Effector memory CD8-positive, alpha-beta T cell (primary cell): ENCODE measurements at regions not wholly inside any gene's neighbourhood (a gene's known extent, or its start where the extent isn't known, plus 50 kb on each side); places are given as distances from the start of the nearest gene placed in this dataset.

Source experiments
- ATAC-seq: fragments of 150-1000 bp; cut with Tn5 transposase; replicated peaks from 2 replicates; pipeline ENCODE4 v1.10.0; 2021; ENCODE audit warnings: mild to moderate bottlenecking, moderate library complexity
- DNase-seq, 3 experiments: peaks; one replicate each; pipeline ENCODE4 v3.0.0; 2021
- H3K27ac Mint-ChIP-seq, 2 donors: one replicate each; pipeline ENCODE4 v1.8.0; 2022; ENCODE audit warnings: mild to moderate bottlenecking in 2 of 2, mixed read lengths in 2 of 2, moderate library complexity in 2 of 2
- H3K27me3 Mint-ChIP-seq, 2 donors: one replicate each; pipeline ENCODE4 v1.8.0; 2022; ENCODE audit warnings: mixed read lengths in 2 of 2
- H3K36me3 Mint-ChIP-seq: one replicate; pipeline ENCODE4 v1.8.0; 2022; ENCODE audit warnings: mild to moderate bottlenecking, moderate library complexity, mixed read lengths; ENCODE audit not compliant: insufficient read depth
- H3K4me1 Mint-ChIP-seq, 2 donors: one replicate each; pipeline ENCODE4 v1.8.0; 2022; ENCODE audit warnings: low read depth in 2 of 2, mixed read lengths in 2 of 2
- H3K4me3 Mint-ChIP-seq, 2 donors: one replicate each; pipeline ENCODE4 v1.8.0; 2022; ENCODE audit warnings: mild to moderate bottlenecking in 2 of 2, mixed read lengths in 2 of 2, moderate library complexity in 2 of 2
- H3K9me3 Mint-ChIP-seq, 2 donors: one replicate each; pipeline ENCODE4 v1.8.0; 2022; ENCODE audit warnings: mixed read lengths in 2 of 2

DNA sequence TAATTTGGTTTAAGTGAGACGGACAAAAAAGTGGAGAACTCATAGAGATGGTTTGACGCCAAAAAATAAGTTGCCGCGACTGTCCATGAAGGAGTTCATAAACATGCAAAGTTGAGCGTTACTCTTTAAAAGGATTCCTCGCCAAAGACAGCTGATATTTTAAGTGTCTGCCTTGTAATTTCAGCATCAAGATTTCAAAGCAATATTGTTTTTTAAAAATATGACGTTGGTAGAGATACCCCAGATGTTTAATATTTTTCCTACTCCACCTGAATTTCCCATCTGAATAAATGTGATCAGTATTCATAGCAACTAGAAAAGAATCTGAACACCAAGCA is 155.0 kb downstream of the TUSC7 start:
- Mint-ChIP-seq H3K4me1 (no peaks in the 10 kb centered on the region), H3K4me3 (no peak overlapping the region), H3K27ac (no peak overlapping the region), H3K36me3 (no peaks in the 10 kb centered on the region), H3K27me3 (no peaks in the 10 kb centered on the region), H3K9me3 (peaks cover 0 to 2% of the 10 kb centered on the region in 2 donors)
- no peak for ATAC-seq
- no peak for DNase-seq

DNA sequence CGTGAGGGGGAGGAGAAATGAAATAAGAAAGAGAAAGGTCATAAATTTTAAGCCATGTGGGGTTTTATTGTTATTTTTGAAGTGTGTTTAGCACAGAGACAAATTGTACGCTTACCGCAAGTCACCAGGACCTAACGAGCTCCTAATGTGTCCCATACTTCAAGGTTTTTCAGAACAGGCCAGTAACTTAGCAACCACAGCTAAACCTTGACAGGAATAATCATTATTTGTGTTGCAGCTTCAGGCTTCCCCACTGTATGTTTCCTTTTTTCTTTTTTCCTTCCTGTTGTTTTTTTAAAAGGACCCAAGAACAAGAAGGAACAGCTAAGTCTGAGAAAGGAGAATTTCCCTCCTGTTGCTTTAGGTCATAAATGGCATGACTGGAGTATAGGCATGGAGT is 160.8 kb downstream of the TUSC7 start:
- no peaks in the 10 kb centered on the region for H3K27me3 Mint-ChIP-seq
- DNase-seq (no peak), ATAC-seq (no peak)
- H3K27ac Mint-ChIP-seq: no peak overlapping the region
- no peak overlapping the region for H3K4me3 Mint-ChIP-seq
- no peaks in the 10 kb centered on the region for H3K4me1 Mint-ChIP-seq
- H3K9me3 Mint-ChIP-seq: peaks cover 7 to 8% of the 10 kb centered on the region in 2 donors
- no peaks in the 10 kb centered on the region for H3K36me3 Mint-ChIP-seq

DNA sequence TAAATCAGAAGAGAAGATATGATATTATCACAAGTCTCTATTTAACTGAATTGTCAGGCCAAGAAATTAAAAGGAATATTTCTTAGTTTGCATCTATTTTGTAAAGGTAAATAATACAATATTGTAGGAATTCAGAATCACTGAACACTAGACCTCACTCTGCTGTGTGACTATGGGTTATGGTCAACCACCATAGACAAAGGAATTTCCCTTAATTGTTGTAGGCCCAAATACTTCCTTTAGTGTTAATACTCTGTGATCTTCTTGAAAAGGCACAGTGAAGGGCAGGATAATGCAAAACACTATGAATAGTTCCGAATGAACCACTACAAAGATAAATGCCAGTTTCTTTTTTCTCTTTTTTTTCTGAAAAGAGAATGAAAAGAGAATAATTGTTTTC is 162.3 kb downstream of the TUSC7 start:
- Mint-ChIP-seq H3K4me3 (no peak overlapping the region), H3K27ac (no peak overlapping the region), H3K27me3 (no peaks in the 10 kb centered on the region), H3K36me3 (no peaks in the 10 kb centered on the region), H3K9me3 (peaks cover 7 to 8% of the 10 kb centered on the region in 2 donors), H3K4me1 (no peaks in the 10 kb centered on the region)
- ATAC-seq: no peak
- DNase-seq: no peak

DNA sequence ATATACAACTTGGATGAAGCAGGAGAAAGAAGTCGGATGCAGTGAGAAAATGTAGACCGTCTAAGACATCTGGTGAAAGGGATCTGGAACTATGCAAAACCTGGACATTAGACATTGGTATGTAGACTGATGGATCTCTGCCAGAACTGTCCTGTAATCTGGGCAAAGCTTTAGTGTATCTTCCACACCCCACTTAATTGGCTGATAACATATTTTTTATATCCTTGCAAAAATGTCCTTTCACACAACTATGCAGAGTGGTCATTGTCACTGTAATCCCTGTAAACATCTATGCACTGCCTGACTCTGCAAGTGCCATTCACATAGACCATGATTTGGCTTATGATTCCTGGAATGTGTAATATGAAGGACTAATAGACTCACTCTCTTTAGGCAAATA is 163.1 kb downstream of the TUSC7 start:
- Mint-ChIP-seq H3K36me3 (no peaks in the 10 kb centered on the region), H3K9me3 (peaks cover 7 to 8% of the 10 kb centered on the region in 2 donors), H3K4me3 (no peak overlapping the region), H3K27ac (no peak overlapping the region), H3K27me3 (no peaks in the 10 kb centered on the region), H3K4me1 (no peaks in the 10 kb centered on the region)
- no peak for ATAC-seq
- no peak for DNase-seq

DNA sequence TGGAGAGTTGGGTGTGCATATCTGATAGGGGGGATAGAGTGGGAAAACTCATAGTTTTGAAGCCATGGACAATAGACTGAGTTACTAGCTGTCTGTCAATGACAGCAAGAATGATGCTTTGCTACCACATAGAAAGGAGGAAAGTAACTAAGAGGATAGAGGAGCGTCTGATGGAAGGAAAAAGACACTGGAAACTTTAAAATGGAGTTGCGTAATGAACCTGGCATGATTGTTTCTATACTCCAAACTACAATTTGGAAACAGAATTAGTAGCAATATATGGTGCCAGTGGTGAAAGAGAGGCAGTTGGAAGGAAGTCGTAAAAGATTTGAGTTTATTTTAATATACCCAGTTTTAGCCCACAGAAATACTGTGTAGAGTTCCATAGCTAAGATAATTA is 163.6 kb downstream of the TUSC7 start:
- H3K4me3 Mint-ChIP-seq: no peak overlapping the region
- no peak for DNase-seq
- H3K27ac Mint-ChIP-seq: no peak overlapping the region
- no peaks in the 10 kb centered on the region for H3K27me3 Mint-ChIP-seq
- H3K9me3 Mint-ChIP-seq: peaks cover 7 to 8% of the 10 kb centered on the region in 2 donors
- H3K36me3 Mint-ChIP-seq: no peaks in the 10 kb centered on the region
- no peaks in the 10 kb centered on the region for H3K4me1 Mint-ChIP-seq
- ATAC-seq: no peak

DNA sequence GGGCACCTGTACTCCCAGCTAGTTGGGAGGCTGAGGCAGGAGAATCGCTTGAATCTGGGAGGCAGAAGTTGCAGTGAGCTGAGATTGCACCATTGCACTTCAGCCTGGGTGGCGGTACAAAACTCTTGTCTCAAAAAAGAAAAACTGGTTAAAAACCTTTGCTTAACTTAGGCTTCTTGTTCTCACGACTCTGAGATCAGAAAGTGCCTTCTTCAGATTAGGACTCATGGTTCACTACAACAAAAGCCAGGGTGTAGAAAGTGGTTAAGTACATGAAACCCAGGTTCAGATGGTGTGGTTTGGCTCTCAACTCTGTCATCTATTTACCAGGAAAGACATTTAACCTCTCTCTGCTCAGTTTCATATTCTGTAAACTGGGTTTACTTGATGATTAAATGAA is 168.4 kb downstream of the TUSC7 start:
- DNase-seq (no peak), ATAC-seq (no peak)
- H3K27ac Mint-ChIP-seq: no peak overlapping the region
- no peaks in the 10 kb centered on the region for H3K27me3 Mint-ChIP-seq
- H3K36me3 Mint-ChIP-seq: no peaks in the 10 kb centered on the region
- no peak overlapping the region for H3K4me3 Mint-ChIP-seq
- no peaks in the 10 kb centered on the region for H3K4me1 Mint-ChIP-seq
- H3K9me3 Mint-ChIP-seq: peaks cover 5 to 7% of the 10 kb centered on the region in 2 donors

DNA sequence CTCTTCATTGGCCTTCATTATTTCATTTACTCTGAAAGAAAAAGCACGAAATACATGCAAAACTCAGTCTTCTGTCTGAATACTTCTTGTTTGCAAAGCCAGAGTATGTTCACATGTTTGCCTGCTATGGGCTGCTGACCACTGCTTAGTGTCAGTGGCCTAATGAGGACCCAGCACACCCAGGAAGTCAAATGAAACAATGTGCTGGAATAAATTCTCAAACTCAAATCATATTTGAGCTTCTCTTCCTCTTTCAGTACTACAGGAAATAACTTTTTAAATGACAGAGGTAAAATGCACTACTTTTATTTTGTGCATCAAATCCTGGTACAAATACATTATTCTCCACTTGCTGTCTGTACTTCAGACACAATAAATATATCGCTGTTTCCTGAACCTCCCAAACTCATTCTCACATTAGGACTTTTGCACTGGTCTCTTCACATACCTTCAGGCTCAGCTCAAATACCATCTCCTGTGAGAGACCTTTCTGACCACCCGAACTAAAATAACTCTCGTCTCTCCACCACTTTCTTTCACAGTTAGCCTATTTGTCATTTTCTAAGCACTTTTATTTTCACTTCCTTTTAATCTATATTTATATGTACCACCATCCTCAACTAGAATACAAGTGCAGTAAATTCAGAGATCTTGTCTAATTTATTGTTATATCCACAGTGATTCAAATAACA is 176.8 kb downstream of the TUSC7 start:
- ATAC-seq: no peak
- H3K9me3 Mint-ChIP-seq: peaks cover 0 to 5% of the 10 kb centered on the region in 2 donors
- no peak for DNase-seq
- no peaks in the 10 kb centered on the region for H3K36me3 Mint-ChIP-seq
- no peaks in the 10 kb centered on the region for H3K4me1 Mint-ChIP-seq
- no peaks in the 10 kb centered on the region for H3K27me3 Mint-ChIP-seq
- no peak overlapping the region for H3K4me3 Mint-ChIP-seq
- no peak overlapping the region for H3K27ac Mint-ChIP-seq

DNA sequence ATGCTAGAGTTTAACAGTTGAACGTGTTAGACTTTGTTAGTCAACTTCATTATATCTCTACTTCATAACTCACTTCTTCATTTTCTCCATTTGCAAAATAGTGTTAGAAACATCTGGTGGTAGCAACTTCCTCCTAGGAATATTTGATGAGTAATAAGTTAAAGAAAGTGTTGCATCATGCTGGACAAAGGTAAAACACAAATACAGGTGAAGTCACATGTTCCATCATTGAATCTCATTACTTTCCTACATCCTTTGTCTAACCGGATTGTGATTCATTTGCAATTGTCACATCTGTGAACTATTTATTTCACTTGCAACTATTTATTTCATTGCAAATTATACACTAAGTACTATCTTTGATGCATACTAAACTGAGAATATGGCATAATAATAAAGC is 186.5 kb downstream of the TUSC7 start:
- Mint-ChIP-seq H3K27me3 (no peaks in the 10 kb centered on the region), H3K4me3 (no peak overlapping the region), H3K36me3 (no peaks in the 10 kb centered on the region), H3K27ac (no peak overlapping the region), H3K9me3 (peaks cover 0 to 4% of the 10 kb centered on the region in 2 donors), H3K4me1 (no peaks in the 10 kb centered on the region)
- no peak for ATAC-seq
- no peak for DNase-seq

DNA sequence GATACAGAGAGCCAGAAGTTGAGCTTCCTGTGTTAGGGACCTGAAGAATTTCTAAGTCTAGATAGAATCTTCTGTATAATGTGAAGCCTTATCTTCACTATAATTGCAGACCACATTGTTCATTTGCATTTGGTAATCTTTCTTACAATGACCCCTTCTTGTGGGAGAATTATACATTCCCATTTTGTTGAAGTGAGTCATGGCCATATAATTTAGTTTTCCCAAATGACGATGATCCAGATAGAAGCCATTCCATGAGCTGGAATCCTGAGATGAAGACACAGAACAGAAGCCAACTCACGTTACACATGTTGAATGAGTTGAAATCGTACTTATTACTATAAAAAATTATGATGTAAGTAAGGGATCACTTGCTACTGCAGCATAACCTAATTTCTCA is 187.8 kb downstream of the TUSC7 start:
- Mint-ChIP-seq H3K9me3 (peaks cover 0 to 4% of the 10 kb centered on the region in 2 donors), H3K4me1 (no peaks in the 10 kb centered on the region), H3K36me3 (no peaks in the 10 kb centered on the region), H3K4me3 (no peak overlapping the region), H3K27ac (no peak overlapping the region), H3K27me3 (no peaks in the 10 kb centered on the region)
- DNase-seq (no peak), ATAC-seq (no peak)

DNA sequence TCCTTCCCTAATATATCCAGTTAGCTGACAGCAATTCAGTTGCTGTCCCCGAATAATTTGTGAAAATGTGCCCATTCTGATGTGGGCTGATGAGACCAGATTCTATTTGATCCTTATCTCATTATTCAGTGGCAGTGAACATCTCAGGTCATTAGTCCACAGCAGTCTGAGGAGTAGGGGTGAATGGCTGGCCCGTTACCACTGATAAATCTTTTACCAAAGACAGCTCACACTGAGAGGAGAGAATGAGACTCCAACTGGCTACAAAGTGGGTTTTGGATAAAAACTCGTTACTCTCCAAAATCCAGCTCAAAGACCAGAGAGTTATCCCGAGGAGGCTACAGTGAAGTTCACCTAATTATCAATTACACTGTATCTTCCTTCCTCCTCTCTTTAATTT is 189.7 kb downstream of the TUSC7 start:
- H3K27me3 Mint-ChIP-seq: no peaks in the 10 kb centered on the region
- H3K9me3 Mint-ChIP-seq: peaks cover 6 to 8% of the 10 kb centered on the region in 2 donors
- H3K4me3 Mint-ChIP-seq: no peak overlapping the region
- no peaks in the 10 kb centered on the region for H3K36me3 Mint-ChIP-seq
- no peak for ATAC-seq
- DNase-seq: no peak
- H3K4me1 Mint-ChIP-seq: no peaks in the 10 kb centered on the region
- no peak overlapping the region for H3K27ac Mint-ChIP-seq

DNA sequence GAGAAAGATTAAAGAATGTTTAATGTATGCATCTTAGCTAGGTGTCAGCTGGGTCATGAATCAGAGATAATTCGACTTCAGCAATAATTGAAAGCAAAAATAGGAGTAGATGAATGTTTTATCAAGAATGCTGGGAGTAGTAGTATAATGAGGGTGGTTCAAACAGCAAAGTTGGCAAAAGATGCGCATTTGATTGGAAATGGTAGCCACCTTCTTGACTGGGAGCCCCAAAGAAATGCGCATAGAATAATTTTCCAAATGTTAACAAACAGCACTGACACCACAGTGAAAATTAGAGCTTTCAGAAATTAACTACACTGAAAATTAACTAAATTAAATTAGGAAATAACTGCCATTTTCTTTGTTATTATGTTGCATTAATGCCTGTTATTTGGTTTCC is 195.8 kb downstream of the TUSC7 start:
- Mint-ChIP-seq H3K4me3 (no peak overlapping the region), H3K27ac (no peak overlapping the region), H3K36me3 (no peaks in the 10 kb centered on the region), H3K9me3 (peaks cover 6 to 17% of the 10 kb centered on the region in 2 donors), H3K4me1 (no peaks in the 10 kb centered on the region), H3K27me3 (no peaks in the 10 kb centered on the region)
- no peak for DNase-seq
- no peak for ATAC-seq

DNA sequence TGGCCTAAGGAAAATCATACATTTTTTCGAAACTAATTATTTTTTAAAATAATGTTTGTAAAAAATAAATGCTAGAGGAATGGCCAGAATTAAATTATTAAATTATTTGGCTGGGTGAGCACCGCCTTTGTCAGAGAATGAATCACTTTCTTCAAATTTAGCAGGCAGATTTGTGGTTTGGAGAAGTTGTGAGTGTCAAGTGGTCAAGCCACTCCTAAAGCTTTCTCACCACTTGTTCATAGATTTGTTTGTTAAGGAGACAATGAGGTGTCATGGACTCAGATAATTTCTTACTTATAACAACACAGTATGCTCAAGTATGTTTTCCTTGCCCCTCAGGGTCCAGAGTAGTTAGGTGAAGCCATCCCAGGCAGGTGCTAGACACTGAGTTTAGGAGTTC is 196.2 kb downstream of the TUSC7 start:
- H3K4me1 Mint-ChIP-seq: no peaks in the 10 kb centered on the region
- H3K4me3 Mint-ChIP-seq: no peak overlapping the region
- no peak for ATAC-seq
- H3K27ac Mint-ChIP-seq: no peak overlapping the region
- no peak for DNase-seq
- no peaks in the 10 kb centered on the region for H3K36me3 Mint-ChIP-seq
- H3K9me3 Mint-ChIP-seq: peaks cover 4 to 17% of the 10 kb centered on the region in 2 donors
- H3K27me3 Mint-ChIP-seq: no peaks in the 10 kb centered on the region

DNA sequence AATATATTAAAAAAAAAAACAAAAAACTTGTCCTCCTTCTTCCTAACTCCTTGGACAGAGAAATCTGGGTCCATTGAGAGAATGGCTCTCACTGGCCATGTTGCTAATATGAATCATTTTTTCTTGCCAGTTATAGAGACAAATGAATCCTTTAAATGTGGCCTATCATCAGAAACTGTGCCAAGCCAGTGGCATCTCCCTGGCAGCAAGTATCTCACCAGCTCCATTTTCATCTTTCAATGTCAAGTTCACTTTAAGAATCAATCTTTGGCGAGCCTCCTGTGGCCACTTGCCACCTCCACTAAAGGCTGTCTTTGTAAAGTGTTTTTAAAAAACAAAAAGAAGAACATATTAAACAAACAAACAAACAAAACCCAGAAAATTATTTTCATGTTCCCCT is 202.5 kb downstream of the TUSC7 start:
- Mint-ChIP-seq H3K36me3 (no peaks in the 10 kb centered on the region), H3K27ac (no peak overlapping the region), H3K27me3 (no peaks in the 10 kb centered on the region), H3K4me1 (no peaks in the 10 kb centered on the region), H3K4me3 (no peak overlapping the region), H3K9me3 (peaks cover 2 to 29% of the 10 kb centered on the region in 2 donors)
- no peak for ATAC-seq
- DNase-seq: no peak

DNA sequence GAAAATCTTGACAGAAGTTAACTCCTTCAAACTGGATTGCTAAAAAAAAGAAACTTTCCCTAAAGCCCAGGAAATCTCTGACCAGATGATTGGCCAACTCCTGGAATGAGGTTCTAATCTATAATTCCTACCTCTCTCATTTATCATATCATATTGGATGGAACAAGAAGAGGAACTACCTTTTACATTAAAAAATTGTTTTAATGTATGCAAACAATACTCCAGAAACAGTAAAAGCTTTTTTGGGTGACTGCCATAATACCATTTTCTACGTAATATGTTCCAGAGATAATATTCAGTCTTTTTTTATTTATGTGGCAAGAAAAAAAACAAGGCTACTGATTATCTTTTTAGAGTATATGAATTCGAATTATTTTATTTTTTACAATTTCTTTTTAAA is 204.4 kb downstream of the TUSC7 start:
- H3K36me3 Mint-ChIP-seq: no peaks in the 10 kb centered on the region
- no peaks in the 10 kb centered on the region for H3K27me3 Mint-ChIP-seq
- H3K27ac Mint-ChIP-seq: no peak overlapping the region
- H3K9me3 Mint-ChIP-seq: peaks cover 2 to 23% of the 10 kb centered on the region in 2 donors
- no peak overlapping the region for H3K4me3 Mint-ChIP-seq
- ATAC-seq (no peak), DNase-seq (no peak)
- H3K4me1 Mint-ChIP-seq: no peaks in the 10 kb centered on the region

DNA sequence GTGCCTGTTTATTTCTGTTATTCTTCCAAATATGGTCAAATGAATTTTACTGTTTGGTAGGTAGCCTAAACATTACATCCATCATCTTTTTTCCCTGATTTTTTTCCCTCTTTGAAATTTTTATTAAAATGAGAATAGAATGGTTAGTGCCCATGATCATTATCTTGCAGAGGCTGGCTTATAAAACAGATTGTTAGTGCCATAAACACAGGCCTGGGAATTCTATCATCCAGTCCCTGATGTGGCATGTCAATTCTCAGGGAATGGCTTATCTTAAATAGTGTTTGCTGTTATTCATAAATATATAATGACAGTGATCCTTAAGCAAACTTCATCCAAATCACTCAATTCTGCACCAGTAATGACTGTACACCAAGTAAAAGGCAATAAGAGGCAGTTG is 207.3 kb downstream of the TUSC7 start:
- H3K36me3 Mint-ChIP-seq: no peaks in the 10 kb centered on the region
- peaks cover 2 to 15% of the 10 kb centered on the region in 2 donors for H3K9me3 Mint-ChIP-seq
- ATAC-seq: no peak
- no peak overlapping the region for H3K4me3 Mint-ChIP-seq
- H3K27me3 Mint-ChIP-seq: no peaks in the 10 kb centered on the region
- H3K27ac Mint-ChIP-seq: no peak overlapping the region
- no peak for DNase-seq
- H3K4me1 Mint-ChIP-seq: no peaks in the 10 kb centered on the region
